OCI-LY7 (cell line): ENCODE measurements at regions not wholly inside any gene's neighbourhood (a gene's known extent, or its start where the extent isn't known, plus 50 kb on each side); places are given as distances from the start of the nearest gene placed in this dataset.

Experiments
- BruUV-seq: library from RNA; stranded (reverse); fragments of 400-500 nt; replicated peaks from 2 replicates; lab custom pipeline; 2021; lab: Mats Ljungman, UMichigan
- CTCF ChIA-PET: fragments of 300-600 bp; sonication (Branson Sonifier 250); formaldehyde crosslinking; loops from one replicate; lab custom pipeline; 2022; ENCODE audit warnings: antibody characterized with exemption; ENCODE audit not compliant: unreplicated experiment; lab: Charles Lee
- POLR2A ChIA-PET: fragments of 300-600 bp; sonication (Branson Sonifier 250); formaldehyde crosslinking; loops from one replicate; lab custom pipeline; 2022; ENCODE audit warnings: antibody characterized with exemption; lab: Charles Lee
- DNase-seq: peaks from one replicate; pipeline ENCODE4 v3.0.0-alpha.2; 2015; ENCODE audit warnings: low spot score
- H2AFZ ChIP-seq: fragments of 200-600 bp; sonication (generic), shearing (Covaris generic); 2 replicates; pipeline ENCODE4 v1.6.1; 2014; ENCODE audit warnings: mild to moderate bottlenecking, antibody characterized with exemption, low read length, moderate library complexity
- H3K27ac ChIP-seq: fragments of 200-600 bp; sonication (generic); 2 replicates; pipeline ENCODE4 v1.5.1; 2014; ENCODE audit warnings: mixed run types, low read depth, mild to moderate bottlenecking, moderate library complexity, low read length, inconsistent platforms; ENCODE audit not compliant: poor library complexity, severe bottlenecking
- H3K36me3 ChIP-seq: fragments of 200-600 bp; sonication (generic); 2 replicates; pipeline ENCODE4 v1.6.1; 2014; ENCODE audit warnings: mild to moderate bottlenecking, antibody characterized with exemption, low read length, moderate library complexity, mixed read lengths; ENCODE audit not compliant: insufficient read depth
- H3K4me1 ChIP-seq: fragments of 200-600 bp; sonication (generic); 2 replicates; pipeline ENCODE4 v1.5.1; 2014; ENCODE audit warnings: mild to moderate bottlenecking, low read length; ENCODE audit not compliant: insufficient read depth, poor library complexity, severe bottlenecking
- H3K4me2 ChIP-seq: fragments of 200-600 bp; sonication (generic); 2 replicates; pipeline ENCODE4 v1.6.1; 2014; ENCODE audit warnings: mild to moderate bottlenecking, low read length
- H3K4me3 ChIP-seq: fragments of 200-600 bp; sonication (generic); 2 replicates; pipeline ENCODE4 v1.5.1; 2014; ENCODE audit warnings: mild to moderate bottlenecking, low read depth, low read length; ENCODE audit not compliant: poor library complexity, severe bottlenecking
- H3K79me2 ChIP-seq: fragments of 200-600 bp; sonication (generic); 2 replicates; pipeline ENCODE4 v1.6.1; 2016; ENCODE audit warnings: low read depth, mild to moderate bottlenecking, low read length, moderate library complexity, mixed read lengths; ENCODE audit not compliant: insufficient read depth
- H3K9me2 ChIP-seq: fragments of 200-600 bp; sonication (generic); 2 replicates; pipeline ENCODE4 v1.6.1; 2016; ENCODE audit warnings: mild to moderate bottlenecking, low read length, mixed read lengths; ENCODE audit not compliant: insufficient read depth
- H3K9me3 ChIP-seq: fragments of 200-600 bp; sonication (generic); 2 replicates; pipeline ENCODE4 v1.6.1; 2014; ENCODE audit warnings: mild to moderate bottlenecking, mixed run types, low read length, mixed read lengths
- H4K20me1 ChIP-seq: fragments of 200-600 bp; sonication (generic); 2 replicates; pipeline ENCODE4 v1.6.1; 2014; ENCODE audit warnings: mild to moderate bottlenecking, antibody characterized with exemption, low read length, moderate library complexity, mixed read lengths; ENCODE audit not compliant: insufficient read depth
- CTCF ChIP-seq: fragments of 200-600 bp; sonication (generic); conservative IDR thresholded peaks from 2 replicates; pipeline ENCODE4 v1.5.1; 2014; ENCODE audit warnings: mild to moderate bottlenecking, antibody characterized with exemption, low read length, moderate library complexity, mixed read lengths
- EZH2phosphoT487 ChIP-seq: fragments of 200-600 bp; sonication (generic); IDR thresholded peaks from 2 replicates; pipeline ENCODE4 v1.6.1; 2018; ENCODE audit warnings: low read depth, borderline replicate concordance, mild to moderate bottlenecking, mixed run types, antibody characterized with exemption, low read length, moderate library complexity, mixed read lengths
- intact Hi-C: fragments of 100-400 bp; cut with micrococcal nuclease; formaldehyde crosslinking; loops from one replicate; pipeline ENCODE4 v1.10.0; 2022; ENCODE audit not compliant: unreplicated experiment

- Histone ChIP-seq H3K79me2 (no peaks in the 10 kb centered on the region), H3K4me2 (no peak overlapping the region), H3K9me3 (no peaks in the 10 kb centered on the region), H3K36me3 (no peaks in the 10 kb centered on the region), H4K20me1 (no peaks in the 10 kb centered on the region), H2AFZ (no peak overlapping the region), H3K4me1 (no peaks in the 10 kb centered on the region), H3K4me3 (no peak overlapping the region), H3K9me2 (no peaks in the 10 kb centered on the region), H3K27ac (no peak overlapping the region)
- ChIA-PET CTCF (no interaction called here), POLR2A (interaction anchor here (1.2 to 1.4 kb wide), 2 partner anchors 9 to 12 kb away, joined by 4 read pairs; no protein-coding TSS in a partner anchor)
- intact Hi-C loops = no loop called here
- no TSS peak for BruUV-seq
- DNase-seq = no peak
- TF ChIP-seq CTCF (no peak), EZH2phosphoT487 (no peak)
Measured at GRCh38 chr2:181258720-181259119, 198.5 kb upstream of the ITGA4 start.

DNA sequence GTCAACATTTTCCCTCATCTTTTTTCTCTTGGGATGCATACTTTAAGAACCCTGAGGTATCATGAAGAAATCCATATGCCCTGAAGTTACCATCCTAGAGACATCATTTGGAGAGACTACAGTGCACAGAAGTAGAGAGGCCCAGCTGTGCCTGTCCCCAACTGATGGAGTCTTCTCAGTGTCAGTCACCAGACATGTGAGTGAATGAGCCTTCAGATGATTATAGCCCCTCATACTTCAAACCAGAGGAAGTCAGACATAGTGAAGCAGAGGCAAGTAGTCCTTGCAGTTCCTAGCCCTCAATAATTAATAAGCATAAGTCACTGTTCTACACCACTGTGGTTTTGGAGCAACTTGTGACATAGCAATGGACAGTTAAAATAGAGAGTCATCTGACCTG lies 194.4 kb upstream of the ITGA4 start:
- ChIA-PET CTCF (no interaction called here), POLR2A (no interaction called here)
- no TSS peak for BruUV-seq
- Histone ChIP-seq H4K20me1 (no peaks in the 10 kb centered on the region), H3K4me1 (no peaks in the 10 kb centered on the region), H3K27ac (no peak overlapping the region), H3K4me2 (no peak overlapping the region), H3K79me2 (no peaks in the 10 kb centered on the region), H2AFZ (no peak overlapping the region), H3K4me3 (no peak overlapping the region), H3K9me2 (no peaks in the 10 kb centered on the region), H3K9me3 (no peaks in the 10 kb centered on the region), H3K36me3 (no peaks in the 10 kb centered on the region)
- TF ChIP-seq CTCF (no peak), EZH2phosphoT487 (no peak)
- intact Hi-C loops = no loop called here
- DNase-seq = no peak

DNA sequence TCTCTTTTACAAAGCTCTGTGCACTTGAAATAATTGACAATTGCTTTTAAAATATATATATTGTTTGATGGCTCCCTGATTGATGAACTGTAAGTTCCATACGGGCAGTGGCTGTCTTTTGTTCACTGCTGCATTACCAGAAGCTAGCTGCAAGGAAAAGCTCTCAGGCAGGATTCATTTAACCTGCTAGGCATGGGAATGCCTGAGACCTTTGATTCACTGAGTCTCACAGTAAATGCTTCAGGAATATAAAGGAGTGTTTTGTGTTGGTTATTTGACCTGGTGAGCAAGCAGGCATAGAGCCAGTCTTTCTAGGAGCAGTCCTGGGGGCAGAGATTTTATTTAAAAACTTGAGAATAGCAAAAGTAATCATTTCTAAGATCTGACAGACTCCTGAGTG lies 193.2 kb upstream of the ITGA4 start:
- Histone ChIP-seq H3K79me2 (no peaks in the 10 kb centered on the region), H3K9me3 (no peaks in the 10 kb centered on the region), H2AFZ (no peak overlapping the region), H3K4me2 (no peak overlapping the region), H3K4me1 (no peaks in the 10 kb centered on the region), H3K9me2 (no peaks in the 10 kb centered on the region), H3K36me3 (no peaks in the 10 kb centered on the region), H3K27ac (no peak overlapping the region), H4K20me1 (no peaks in the 10 kb centered on the region), H3K4me3 (no peak overlapping the region)
- no TSS peak for BruUV-seq
- ChIA-PET POLR2A (no interaction called here), CTCF (interaction anchor here (0.6 kb wide), 1 partner anchor 23 kb away, joined by 3 read pairs; no protein-coding TSS in a partner anchor)
- TF ChIP-seq CTCF (no peak), EZH2phosphoT487 (no peak)
- no peak for DNase-seq
- intact Hi-C loops = no loop called here
